HL-60/S4 (cell line): ENCODE measurements at regions not wholly inside any gene's neighbourhood (a gene's known extent, or its start where the extent isn't known, plus 50 kb on each side); places are given as distances from the start of the nearest gene placed in this dataset.
"Not testable (repeated sequence)": the region's sequence is repeated elsewhere in the genome, so short reads cannot be mapped to it uniquely, and the experiment has no call there.

Source experiments
- in situ Hi-C: fragments of 300-500 bp; cut with MboI; formaldehyde crosslinking; loops from 2 replicates; pipeline ENCODE4 v1.14.3; 2022; ENCODE audit warnings: low sequenced_read_pairs

DNA sequence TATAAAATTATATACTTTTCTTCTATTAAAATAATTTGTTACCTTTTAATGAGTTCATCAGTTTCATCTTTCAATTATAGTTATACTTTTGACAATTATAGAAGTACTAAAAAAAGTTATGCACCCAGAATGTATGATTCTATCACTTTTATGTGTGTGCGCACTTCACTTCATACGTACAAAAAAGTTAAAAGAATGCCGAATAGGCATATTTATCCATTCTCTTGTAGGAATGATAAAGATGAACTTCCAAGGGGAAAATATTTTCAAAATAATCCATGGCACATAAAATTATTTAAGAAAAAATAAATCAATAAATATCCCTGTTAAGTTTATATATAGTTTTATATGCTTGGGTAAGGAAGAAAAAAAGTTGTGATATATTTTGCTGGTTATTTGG is 166.9 kb upstream of the PRSS1 start:
- in situ Hi-C loops = no loop called here

DNA sequence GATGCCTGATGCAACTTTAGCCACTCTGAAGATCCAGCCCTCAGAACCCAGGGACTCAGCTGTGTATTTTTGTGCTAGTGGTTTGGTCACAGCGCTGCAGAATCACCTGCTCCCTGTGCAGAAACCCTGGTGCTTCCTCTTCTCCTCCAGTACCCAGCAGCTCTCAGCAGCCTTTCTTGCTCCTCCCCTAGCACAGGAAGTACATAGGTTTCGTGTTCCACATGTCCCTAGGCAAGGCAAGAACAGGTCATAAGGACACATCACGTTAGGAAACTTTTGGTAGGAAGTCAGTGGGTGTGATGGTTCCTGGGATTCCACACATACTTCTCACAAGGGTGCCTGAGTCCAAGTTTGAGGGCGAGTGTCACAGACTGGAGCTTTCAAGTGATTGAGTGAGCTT is 167.9 kb upstream of the PRSS1 start:
- in situ Hi-C loops = no loop called here

DNA sequence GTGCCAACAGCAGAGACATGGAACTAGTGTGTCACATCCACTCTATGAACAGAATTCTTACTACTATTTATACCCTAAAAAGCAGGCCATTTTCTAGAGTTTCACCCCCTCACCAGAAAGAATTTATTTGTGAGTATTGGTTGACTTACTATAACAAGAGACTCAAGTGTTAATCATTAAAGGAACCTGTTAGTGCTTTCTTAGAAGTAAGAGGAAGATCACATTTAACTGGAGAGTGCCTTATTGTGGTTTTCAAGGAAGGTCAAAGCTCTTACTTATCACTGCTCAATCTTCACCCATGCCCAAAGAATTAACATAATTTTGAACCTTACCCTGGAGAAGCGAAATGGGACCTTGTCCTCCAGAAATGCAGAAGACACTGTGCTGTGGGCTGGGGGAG is 169.3 kb upstream of the PRSS1 start:
- in situ Hi-C loops = no loop called here

DNA sequence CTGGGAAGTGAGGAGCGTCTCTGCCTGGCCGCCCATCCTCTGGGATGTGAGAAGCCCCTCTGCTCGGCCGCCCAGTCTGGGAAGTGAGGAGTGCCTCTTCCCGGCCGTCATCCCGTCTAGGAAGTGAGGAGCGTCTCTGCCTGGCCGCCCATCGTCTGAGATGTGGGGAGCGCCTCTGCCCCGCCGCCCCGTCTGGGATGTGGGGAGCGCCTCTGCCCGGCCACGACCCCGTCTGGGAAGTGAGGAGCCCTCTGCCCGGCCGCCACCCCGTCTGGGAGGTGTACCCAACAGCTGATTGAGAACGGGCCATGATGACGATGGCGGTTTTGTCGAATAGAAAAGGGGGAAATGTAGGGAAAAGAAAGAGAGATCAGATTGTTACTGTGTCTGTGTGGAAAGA is 173.9 kb upstream of the PRSS1 start:
- in situ Hi-C loops = not testable (repeated sequence)

DNA sequence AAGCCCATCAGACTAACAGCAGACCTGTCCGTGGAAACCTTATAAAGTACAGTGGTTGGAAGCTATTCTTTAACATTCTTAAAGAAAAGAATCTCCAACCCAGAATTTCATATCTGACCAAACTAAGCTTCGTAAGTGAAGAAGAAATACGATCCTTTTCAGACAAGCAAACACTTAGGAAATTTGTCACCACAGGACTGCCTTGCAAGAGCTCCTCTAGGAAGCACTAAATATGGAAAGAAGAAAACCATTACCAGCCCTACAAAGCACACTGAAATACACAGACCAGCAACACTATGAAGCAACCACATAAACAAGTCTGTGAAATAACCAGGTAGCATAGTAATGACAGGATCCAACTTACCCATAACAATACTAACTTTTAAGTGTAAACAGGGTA is 177.7 kb upstream of the PRSS1 start:
- in situ Hi-C loops = no loop called here

DNA sequence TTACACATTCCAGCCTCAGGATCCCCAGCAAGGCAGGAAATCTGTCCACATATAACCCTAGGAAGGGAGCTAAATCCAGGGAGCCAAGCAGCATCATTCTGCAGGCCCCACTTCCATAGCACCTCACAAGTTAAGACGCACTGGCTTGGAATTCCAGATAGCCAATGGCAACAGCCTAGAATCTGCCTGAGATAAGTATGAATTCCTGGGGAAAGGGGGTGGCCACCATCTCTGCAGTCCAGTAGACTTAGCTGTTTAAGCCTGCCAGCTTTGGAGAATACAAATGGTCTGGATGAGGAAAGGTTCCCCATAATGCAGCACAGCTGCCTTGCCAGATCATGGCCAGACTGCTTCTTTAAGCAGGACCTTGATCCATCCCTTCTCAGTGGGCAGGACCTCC is 179.4 kb upstream of the PRSS1 start:
- in situ Hi-C loops = no loop called here

DNA sequence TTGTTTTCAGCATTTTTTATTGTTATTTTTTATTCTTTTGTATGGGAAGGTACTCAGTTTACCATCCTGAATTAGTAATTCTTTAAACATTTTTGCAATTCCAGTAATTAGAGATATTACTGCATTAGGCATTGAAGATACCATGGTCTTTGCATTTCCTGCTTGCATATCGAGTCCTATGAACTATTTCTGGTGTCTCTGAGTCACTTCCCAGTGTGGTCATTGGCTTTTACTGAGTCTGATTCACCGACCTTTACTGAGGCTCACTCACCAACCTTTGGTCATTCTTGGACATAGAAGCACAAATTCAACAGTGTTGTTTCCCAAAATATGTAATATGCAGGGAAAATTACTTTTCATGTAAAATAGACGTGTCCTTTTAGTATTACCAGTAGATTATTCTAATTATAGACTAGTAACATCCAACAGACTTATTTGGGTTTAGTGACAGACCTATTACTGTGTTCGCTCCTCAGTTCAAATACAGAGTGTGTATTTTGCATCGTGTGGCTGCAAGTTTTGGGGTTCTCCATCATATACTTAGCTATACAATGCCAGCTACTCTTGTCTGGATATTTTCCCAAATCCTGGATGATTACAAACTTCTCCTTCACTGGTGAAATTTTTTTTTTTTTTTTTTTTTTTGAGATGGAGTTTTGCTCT is 180.7 kb upstream of the PRSS1 start:
- in situ Hi-C loops = no loop called here

DNA sequence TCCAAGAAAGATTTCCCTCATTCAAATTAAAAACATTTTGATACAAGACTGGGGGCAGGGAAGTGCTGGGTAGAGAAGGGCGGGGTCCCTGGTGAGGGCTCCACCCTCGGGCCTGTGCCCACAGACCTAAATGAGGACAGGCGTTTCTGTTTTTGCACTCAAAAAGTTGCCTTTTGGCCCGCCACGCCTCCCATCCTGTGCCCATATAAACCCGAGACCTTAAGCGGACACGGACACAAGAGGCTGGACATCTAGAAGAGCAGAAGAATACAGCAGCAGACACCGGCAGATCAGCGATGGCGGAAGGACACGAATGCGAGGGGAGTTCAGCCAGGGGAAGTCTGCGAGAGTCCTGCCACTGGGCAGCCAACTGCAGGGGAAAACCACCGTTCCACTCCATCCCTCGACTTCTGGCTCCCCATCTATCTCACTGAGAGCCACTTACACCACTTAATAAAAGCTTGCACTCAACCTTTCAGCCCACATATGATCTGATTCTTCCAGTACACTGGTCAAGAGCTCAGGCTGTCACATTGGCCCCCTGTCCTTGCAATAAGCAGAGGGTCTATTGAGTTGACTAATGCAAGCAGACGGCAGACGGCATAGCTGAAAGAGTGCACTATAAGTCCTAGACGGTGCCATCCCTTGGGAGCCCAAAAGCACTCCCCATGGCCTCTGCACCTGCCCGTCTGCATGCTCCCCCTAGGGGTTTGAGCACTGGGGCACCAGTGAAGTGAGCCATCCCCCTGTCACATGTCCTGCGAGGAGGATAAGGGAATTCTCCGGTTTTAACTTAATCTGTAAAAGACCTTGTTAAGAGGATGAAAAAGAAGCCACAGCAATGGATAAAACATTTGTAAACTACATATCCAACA is 181.8 kb upstream of the PRSS1 start:
- in situ Hi-C loops = no loop called here

DNA sequence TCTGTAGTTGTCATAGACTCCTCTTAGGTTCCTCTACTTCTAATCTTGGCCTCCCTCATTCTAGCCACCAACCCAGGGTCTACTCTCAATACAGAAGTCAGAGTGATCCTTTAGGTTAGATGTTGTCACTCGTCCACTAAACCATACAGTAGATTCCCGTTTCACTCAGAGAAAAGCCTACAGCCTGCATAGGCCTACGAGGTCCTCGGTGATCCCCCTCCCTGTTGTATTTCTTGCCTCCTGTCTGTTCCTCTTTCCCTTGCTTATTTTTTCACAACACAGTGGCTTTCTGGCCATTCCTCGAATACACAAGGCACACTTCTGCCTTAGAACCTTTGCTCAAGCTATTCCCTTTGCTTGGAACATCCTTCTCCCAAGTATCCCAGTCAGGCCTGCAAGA is 183.0 kb upstream of the PRSS1 start:
- in situ Hi-C loops = no loop called here

DNA sequence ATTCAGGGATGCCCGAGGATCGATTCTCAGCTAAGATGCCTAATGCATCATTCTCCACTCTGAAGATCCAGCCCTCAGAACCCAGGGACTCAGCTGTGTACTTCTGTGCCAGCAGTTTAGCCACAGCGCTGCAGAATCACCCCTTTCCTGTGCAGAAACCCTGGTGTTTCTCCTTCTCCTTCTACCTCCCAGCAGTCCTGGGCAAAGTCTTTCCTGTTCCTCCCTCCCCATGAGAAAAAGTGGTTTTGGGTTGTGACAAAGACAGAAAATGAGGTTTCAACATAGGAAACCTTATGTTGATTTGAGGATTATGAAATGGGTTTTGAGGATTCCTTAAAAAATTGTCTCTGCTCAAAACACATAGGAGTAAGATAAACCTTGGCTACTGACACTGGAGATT is 185.1 kb upstream of the PRSS1 start:
- in situ Hi-C loops = not testable (repeated sequence)

DNA sequence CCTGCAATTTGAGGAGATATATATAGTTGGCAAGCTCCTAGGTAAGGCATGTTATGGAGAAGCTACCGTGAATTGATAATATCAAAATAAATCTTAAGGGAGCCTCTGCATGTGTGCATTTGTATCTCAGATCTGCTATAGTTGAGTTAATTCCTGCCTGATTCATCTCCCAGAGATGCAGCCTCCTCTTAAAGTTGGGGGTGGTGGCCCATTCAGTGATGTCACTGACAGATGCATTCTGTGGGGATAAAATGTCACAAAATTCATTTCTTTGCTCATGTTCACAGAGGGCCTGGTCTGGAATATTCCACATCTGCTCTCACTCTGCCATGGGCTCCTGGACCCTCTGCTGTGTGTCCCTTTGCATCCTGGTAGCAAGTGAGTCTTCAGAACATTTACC is 185.8 kb upstream of the PRSS1 start:
- in situ Hi-C loops = no loop called here

DNA sequence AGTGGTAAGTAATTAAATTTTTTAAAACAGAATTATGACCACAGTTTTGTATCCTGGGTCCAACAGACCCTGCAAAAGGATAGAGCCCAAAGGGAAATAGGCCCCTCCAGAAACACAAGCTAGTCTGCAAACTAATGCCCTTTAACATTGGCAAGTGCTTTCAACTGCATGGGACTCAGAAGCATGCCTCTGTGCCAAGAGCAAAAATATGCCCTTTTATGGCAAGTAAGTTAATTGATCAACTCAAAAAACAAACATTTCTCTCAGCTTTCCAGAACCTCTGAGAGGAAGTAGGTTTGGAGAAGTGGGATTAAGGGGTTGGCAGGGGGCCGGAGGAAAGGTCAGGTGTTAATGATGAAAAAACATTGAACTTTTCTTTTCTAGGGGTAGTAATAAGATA is 186.6 kb upstream of the PRSS1 start:
- in situ Hi-C loops = no loop called here

DNA sequence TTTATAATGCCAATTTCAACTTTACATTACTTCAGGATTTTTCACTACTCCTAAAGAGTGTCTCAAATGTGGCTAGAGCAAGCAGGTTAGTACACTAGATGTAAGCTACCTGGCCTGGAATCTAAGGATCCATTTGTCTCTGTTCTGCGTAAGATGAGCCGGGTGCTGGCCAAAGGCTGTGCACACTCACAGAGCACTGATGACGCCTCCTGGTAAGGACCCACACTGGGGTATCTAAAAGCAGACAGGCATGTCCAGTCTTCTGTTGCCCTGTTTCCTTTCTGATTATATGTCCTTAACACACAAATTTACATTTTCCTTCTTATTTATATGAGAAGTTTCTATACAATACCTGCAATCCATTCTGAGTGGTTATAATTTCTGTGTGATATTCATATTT is 187.9 kb upstream of the PRSS1 start:
- in situ Hi-C loops = not testable (repeated sequence)

DNA sequence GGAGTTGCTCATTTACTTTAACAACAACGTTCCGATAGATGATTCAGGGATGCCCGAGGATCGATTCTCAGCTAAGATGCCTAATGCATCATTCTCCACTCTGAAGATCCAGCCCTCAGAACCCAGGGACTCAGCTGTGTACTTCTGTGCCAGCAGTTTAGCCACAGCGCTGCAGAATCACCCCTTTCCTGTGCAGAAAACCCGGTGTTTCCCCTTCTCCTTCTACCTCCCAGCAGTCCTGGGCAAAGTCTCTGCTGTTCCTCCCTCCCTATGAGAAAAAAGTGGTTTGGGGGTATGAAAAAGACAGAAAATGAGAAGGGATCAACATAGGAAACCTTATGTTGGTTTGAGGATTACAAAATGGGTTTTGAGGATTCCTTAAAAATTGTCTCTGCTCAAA is 188.5 kb upstream of the PRSS1 start:
- in situ Hi-C loops = not testable (repeated sequence)

DNA sequence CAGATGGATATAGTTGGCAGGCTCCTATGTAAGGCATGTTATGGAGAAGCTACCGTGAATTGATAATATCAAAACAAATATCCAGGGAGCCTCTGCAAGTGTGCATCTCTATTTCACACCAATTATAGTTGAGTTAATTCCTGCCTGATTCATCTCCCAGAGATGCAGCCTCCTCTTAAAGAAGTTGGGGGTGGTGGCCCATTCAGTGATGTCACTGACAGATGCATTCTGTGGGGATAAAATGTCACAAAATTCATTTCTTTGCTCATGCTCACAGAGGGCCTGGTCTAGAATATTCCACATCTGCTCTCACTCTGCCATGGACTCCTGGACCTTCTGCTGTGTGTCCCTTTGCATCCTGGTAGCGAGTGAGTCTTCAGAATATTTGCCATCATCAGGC is 189.1 kb upstream of the PRSS1 start:
- in situ Hi-C loops = no loop called here

DNA sequence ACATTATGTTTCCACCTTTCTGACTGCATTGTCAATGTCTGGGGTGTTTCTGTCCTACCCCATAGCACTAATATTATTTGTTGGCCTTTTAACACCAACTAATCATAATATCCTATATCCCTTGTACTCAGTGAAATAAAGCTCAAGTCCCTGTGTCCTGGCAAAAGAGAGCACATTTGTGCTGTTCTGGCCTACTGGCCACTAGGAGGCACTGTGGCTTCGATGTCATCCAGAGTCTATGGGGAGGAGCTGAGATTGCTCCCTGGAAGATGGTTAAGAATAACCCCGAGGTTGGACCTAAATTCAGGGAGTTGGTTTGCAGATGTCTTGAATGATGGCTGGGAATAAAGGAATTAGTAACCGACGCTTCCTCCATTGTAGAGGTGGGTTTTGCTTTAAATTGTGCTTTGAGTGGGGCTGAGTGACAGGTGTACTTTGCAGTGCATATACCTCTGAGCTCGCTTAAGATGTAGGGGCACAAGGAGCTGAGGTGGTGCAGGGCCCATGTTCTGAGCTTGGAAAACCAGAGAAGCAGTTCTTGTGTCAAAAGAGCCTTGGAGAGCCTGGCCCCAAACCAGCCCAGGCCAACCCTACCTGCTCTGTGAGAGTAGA is 191.2 kb upstream of the PRSS1 start:
- in situ Hi-C loops = no loop called here

DNA sequence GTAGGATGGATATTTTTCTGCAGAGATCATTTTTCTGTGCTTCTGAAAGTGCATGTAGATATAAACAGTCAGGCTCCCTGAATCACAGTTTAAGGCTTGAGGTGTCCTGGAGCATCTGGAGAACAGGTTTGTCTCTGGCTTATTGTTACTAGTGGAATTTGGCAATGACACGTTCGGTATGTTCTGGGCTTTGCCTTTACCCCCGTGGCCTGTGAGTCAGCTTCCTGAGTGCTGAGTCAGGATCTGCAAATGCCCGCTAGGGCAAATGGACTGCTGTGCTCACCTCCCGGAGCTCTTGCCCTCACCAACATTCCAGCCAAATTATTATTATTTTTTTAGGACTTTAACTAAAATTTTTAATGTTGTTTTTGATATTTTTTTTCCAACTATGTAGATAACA is 192.5 kb upstream of the PRSS1 start:
- in situ Hi-C loops = no loop called here

DNA sequence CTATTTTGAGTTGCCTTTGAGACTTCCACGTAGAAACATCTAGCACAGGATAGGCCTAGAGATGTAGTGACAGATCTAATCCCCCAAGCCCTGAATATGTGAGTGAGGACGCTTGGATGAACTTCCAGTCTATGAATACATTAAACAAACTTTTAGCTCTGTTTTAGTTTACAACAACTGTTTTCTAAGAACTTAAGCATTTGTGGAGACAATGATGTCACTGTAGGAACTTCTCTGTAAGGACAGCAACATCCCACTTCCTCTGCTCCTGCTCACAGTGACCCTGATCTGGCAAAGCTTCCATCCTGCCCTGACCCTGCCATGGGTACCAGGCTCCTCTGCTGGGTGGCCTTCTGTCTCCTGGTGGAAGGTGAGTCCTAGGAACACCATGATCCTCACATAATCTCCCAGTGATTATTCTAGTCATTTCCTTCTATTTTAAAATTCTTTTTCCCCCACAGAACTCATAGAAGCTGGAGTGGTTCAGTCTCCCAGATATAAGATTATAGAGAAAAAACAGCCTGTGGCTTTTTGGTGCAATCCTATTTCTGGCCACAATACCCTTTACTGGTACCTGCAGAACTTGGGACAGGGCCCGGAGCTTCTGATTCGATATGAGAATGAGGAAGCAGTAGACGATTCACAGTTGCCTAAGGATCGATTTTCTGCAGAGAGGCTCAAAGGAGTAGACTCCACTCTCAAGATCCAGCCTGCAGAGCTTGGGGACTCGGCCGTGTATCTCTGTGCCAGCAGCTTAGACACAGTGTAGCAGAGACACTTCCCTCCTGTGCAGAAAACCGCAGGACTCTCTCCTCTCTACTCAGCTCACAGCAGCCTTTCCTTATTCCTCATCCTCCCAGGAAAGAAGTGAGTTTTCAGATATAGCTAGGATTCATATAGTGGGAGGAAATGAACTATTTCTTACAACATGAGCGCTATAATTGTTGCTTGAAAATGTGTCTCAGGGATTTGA is 194.4 kb upstream of the PRSS1 start:
- in situ Hi-C loops = no loop called here

DNA sequence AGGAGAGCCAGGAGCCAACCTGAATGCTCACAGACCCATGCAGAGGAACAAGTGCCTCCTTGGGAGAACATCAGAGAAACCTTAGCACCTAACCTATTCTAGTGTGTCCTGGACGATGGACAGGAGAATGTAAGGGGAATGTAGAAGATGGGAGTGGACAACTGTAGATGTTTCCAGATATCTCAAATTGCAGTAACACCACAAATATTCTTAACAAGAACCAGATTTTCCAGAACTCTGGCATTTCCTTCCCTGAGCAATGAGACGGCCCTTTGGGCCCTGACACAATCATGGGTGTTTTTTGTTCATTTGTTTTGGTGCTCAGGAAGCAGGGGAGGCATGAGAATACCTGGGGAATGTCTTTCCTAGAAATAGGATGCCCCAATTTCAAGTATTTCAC is 196.1 kb upstream of the PRSS1 start:
- in situ Hi-C loops = no loop called here

DNA sequence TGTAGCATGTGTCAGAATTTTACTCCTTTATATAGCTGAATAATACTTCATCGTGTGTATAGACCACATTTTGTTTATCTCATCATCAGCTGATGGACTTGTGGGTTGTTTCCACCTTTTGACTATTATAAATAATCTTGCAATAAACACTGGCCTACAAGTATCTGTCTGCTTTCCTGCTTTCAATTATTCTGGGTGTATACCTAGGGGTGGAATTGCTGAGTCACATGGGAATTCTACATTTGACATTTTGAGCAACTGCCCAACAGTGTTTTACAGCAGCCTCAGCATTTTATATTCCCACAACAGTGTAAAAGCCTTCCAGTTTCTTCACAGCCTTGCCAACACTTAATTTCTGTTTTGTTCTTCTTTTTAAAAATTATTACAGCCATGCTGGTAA is 200.3 kb upstream of the PRSS1 start:
- in situ Hi-C loops = no loop called here

DNA sequence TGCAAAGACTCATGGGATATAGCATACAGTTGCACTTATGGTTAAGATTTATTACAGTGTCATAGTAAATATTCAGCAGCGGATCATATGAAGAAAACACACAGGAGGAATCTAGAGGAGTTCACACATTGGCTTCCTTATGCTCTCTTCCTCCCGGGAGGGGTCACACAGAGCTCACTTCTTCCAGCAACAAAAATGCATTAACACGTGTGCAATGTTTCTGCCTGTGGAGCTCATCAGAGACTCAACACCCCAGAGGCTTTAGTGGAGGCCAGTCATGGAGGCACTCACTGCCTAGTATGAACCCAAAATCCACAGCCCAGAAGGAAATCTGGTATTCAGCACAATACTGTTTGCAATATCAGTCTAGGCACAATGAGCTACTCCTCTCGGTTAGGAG is 202.8 kb upstream of the PRSS1 start:
- in situ Hi-C loops = no loop called here
